ENCODE measurements at regions not wholly inside any gene's neighbourhood (a gene's known extent, or its start where the extent isn't known, plus 50 kb on each side); places are given as distances from the start of the nearest gene placed in this dataset.

DNA sequence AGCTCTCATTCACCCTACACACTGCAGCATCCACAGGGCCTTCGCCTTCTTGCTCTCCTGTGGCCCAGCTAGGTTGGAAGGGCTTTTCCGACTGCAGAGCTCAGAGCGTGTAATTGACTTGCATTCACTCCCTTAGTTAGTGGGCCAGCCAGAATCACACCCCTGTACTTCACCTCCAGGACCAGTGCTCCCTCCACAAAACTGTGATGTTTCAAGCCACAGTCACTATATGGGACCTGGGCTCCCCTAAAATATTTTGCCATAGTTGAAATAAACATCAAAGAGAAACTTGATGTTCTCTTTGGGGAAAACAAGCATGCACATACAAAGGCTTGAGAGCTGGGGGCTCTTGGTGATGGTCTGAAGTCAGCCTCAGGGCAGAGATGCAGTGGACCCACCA lies 69.7 kb upstream of the POU3F3 start:
- intact Hi-C loops (cut with DNase I, micrococcal nuclease), result no loop called here
- DNase-seq (no peak), ATAC-seq (ENCODE audit: poor library complexity) (no peak)
- no peak overlapping the region for H3K27ac Mint-ChIP-seq
- Histone ChIP-seq H3K27ac (ENCODE audit: low read depth in 1 of 2, low read length in 2 of 2) (no peak overlapping the region), H3K27me3 (ENCODE audit: control insufficient read depth in 1 of 2, insufficient read depth in 2 of 2, low read length in 2 of 2) (no peaks in the 10 kb centered on the region), H3K36me3 (ENCODE audit: insufficient read depth, low read length) (no peaks in the 10 kb centered on the region), H3K4me1 (ENCODE audit: insufficient read depth, low read length) (no peaks in the 10 kb centered on the region), H3K9me3 (ENCODE audit: control insufficient read depth in 1 of 2, insufficient read depth in 1 of 2, low read length in 2 of 2) (no peaks in the 10 kb centered on the region), H3K4me3 (ENCODE audit: low read length) (no peak overlapping the region)
- no peaks in the 10 kb centered on the region for H3K36me3 Mint-ChIP-seq (ENCODE audit: low read depth)
- no peaks in the 10 kb centered on the region for H3K9me3 Mint-ChIP-seq
- H3K4me3 Mint-ChIP-seq, result no peak overlapping the region
- H3K27me3 Mint-ChIP-seq, result no peaks in the 10 kb centered on the region
- ChIA-PET POLR2A (no interaction called here), CTCF (no interaction called here)
- H3K4me1 Mint-ChIP-seq (ENCODE audit: low read depth), result no peaks in the 10 kb centered on the region
- TF ChIP-seq, protein P1, sequence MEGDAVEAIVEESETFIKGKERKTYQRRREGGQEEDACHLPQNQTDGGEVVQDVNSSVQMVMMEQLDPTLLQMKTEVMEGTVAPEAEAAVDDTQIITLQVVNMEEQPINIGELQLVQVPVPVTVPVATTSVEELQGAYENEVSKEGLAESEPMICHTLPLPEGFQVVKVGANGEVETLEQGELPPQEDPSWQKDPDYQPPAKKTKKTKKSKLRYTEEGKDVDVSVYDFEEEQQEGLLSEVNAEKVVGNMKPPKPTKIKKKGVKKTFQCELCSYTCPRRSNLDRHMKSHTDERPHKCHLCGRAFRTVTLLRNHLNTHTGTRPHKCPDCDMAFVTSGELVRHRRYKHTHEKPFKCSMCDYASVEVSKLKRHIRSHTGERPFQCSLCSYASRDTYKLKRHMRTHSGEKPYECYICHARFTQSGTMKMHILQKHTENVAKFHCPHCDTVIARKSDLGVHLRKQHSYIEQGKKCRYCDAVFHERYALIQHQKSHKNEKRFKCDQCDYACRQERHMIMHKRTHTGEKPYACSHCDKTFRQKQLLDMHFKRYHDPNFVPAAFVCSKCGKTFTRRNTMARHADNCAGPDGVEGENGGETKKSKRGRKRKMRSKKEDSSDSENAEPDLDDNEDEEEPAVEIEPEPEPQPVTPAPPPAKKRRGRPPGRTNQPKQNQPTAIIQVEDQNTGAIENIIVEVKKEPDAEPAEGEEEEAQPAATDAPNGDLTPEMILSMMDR (IDR thresholded peaks at IDR 0.05), result no peak

- Mint-ChIP-seq H3K4me3 (no peak overlapping the region), H3K36me3 (ENCODE audit: low read depth) (no peaks in the 10 kb centered on the region), H3K27me3 (no peaks in the 10 kb centered on the region), H3K27ac (no peak overlapping the region), H3K4me1 (ENCODE audit: low read depth) (no peaks in the 10 kb centered on the region), H3K9me3 (no peaks in the 10 kb centered on the region)
- no peaks in the 10 kb centered on the region for H3K4me1 ChIP-seq (ENCODE audit: insufficient read depth, low read length)
- POLR2A ChIA-PET, result no interaction called here
- intact Hi-C loops (cut with DNase I, micrococcal nuclease), result no loop called here
- ATAC-seq (ENCODE audit: poor library complexity) (no peak), DNase-seq (no peak)
- CTCF ChIA-PET, result no interaction called here
- H3K9me3 ChIP-seq (ENCODE audit: control insufficient read depth in 1 of 2, insufficient read depth in 1 of 2, low read length in 2 of 2), result peaks cover 0 to 4% of the 10 kb centered on the region in 2 experiments
- H3K36me3 ChIP-seq (ENCODE audit: insufficient read depth, low read length), result no peaks in the 10 kb centered on the region
- H3K27me3 ChIP-seq (ENCODE audit: control insufficient read depth in 1 of 2, insufficient read depth in 2 of 2, low read length in 2 of 2), result no peaks in the 10 kb centered on the region
- no peak overlapping the region for H3K27ac ChIP-seq (ENCODE audit: low read depth in 1 of 2, low read length in 2 of 2)
- H3K4me3 ChIP-seq (ENCODE audit: low read length), result no peak overlapping the region
- TF ChIP-seq, protein P1 (IDR thresholded peaks at IDR 0.05), result no peak
These were observed 67.7 kb upstream of the POU3F3 start for GRCh38 chr2:104786204-104786603.

- Histone ChIP-seq H3K27me3 (ENCODE audit: control insufficient read depth in 1 of 2, insufficient read depth in 2 of 2, low read length in 2 of 2) (no peaks in the 10 kb centered on the region), H3K4me3 (ENCODE audit: low read length) (no peak overlapping the region), H3K9me3 (ENCODE audit: control insufficient read depth in 1 of 2, insufficient read depth in 1 of 2, low read length in 2 of 2) (peaks cover 0 to 4% of the 10 kb centered on the region in 2 experiments), H3K36me3 (ENCODE audit: insufficient read depth, low read length) (no peaks in the 10 kb centered on the region), H3K27ac (ENCODE audit: low read depth in 1 of 2, low read length in 2 of 2) (no peak overlapping the region), H3K4me1 (ENCODE audit: insufficient read depth, low read length) (no peaks in the 10 kb centered on the region)
- Mint-ChIP-seq H3K4me3 (no peak overlapping the region), H3K27ac (no peak overlapping the region), H3K9me3 (no peaks in the 10 kb centered on the region), H3K27me3 (peaks cover 4% of the 10 kb centered on the region), H3K4me1 (ENCODE audit: low read depth) (no peaks in the 10 kb centered on the region), H3K36me3 (ENCODE audit: low read depth) (no peaks in the 10 kb centered on the region)
- POLR2A ChIA-PET, result no interaction called here
- DNase-seq, result no peak
- TF ChIP-seq, protein P1 (IDR thresholded peaks at IDR 0.05), result no peak
- no peak for ATAC-seq (ENCODE audit: poor library complexity)
- CTCF ChIA-PET, result no interaction called here
- intact Hi-C loops (cut with DNase I, micrococcal nuclease), result no loop called here
These were observed 67.1 kb upstream of the POU3F3 start for GRCh38 chr2:104786821-104787220.
